ENCODE measurements at regions not wholly inside any gene's neighbourhood (a gene's known extent, or its start where the extent isn't known, plus 50 kb on each side); places are given as distances from the start of the nearest gene placed in this dataset.
"Not testable (repeated sequence)": the region's sequence is repeated elsewhere in the genome, so short reads cannot be mapped to it uniquely, and the experiment has no call there.

DNA sequence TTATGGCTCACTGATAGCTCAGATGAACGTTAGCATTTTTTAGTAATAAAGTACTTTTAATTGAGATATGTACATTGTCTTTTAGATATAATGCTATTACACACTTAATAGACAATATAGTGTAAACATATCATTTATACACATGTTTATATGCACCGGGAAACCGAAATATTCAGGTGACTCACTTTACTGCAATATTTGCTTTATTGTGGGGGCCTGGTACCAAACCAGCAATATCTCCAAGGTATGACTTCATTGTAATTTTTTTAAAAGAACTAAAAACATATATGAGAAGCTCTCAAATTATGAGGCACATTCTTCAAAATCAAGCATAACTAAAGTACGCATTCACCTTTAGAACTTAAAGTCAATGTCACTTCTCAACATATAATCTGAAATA, 231.2 kb upstream of the SLC7A11 start:
- TF ChIP-seq, protein P1, sequence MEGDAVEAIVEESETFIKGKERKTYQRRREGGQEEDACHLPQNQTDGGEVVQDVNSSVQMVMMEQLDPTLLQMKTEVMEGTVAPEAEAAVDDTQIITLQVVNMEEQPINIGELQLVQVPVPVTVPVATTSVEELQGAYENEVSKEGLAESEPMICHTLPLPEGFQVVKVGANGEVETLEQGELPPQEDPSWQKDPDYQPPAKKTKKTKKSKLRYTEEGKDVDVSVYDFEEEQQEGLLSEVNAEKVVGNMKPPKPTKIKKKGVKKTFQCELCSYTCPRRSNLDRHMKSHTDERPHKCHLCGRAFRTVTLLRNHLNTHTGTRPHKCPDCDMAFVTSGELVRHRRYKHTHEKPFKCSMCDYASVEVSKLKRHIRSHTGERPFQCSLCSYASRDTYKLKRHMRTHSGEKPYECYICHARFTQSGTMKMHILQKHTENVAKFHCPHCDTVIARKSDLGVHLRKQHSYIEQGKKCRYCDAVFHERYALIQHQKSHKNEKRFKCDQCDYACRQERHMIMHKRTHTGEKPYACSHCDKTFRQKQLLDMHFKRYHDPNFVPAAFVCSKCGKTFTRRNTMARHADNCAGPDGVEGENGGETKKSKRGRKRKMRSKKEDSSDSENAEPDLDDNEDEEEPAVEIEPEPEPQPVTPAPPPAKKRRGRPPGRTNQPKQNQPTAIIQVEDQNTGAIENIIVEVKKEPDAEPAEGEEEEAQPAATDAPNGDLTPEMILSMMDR (IDR thresholded peaks at IDR 0.05; ENCODE audit: partially characterized antibody, unreplicated experiment) = no peak
- no peak overlapping the region for H3K4me3 Mint-ChIP-seq (ENCODE audit: unreplicated experiment)
- no peak for DNase-seq
- H3K9me3 Mint-ChIP-seq (ENCODE audit: unreplicated experiment) = peaks cover 5% of the 10 kb centered on the region
- no peaks in the 10 kb centered on the region for H3K4me1 Mint-ChIP-seq (ENCODE audit: low read depth, unreplicated experiment)
- no peaks in the 10 kb centered on the region for H3K36me3 Mint-ChIP-seq (ENCODE audit: unreplicated experiment)
- no peaks in the 10 kb centered on the region for H3K27me3 Mint-ChIP-seq (ENCODE audit: unreplicated experiment)
- no peak overlapping the region for H3K27ac Mint-ChIP-seq (ENCODE audit: unreplicated experiment)

DNA sequence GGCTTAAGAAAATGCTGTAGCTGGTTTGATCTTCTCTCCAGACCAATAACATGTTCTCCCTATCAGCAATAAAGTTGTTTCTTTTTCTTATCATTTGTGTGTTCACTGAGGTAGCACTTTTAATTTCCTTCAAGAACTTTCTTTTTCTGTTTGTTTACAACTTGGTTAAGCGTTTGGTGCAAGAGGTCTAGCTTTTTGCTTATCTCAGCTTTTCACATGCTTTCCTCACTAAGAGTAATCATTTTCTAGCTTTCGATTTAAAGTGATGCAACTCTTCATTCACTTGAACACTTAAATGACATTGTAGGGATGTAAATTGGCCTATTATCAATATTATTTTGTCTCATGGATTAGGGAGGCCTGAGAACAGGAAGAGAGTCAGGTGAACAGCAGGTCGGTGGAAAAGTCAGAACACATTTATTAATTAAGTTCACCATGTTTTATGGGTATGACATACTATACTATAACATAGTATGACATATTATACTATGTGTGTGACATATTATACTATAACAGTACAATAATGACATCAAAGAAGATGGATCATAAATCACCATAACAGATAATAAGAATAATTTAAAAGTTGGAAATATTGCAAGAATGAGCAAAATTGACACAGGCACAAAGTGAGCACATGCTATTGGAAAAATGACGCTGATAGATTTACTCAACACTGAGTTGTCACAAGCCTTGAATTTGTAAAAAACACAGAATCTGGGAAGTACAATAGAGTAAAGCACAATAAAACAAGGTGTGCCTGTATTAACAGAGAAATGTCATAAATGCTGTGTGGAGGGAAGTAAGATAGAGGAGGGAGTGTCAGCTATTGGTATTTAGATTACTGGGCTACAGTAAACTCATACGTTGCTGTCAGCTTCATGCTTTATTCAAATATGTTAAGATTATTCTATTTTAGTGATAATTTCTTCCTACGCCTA, 218.6 kb upstream of the SLC7A11 start:
- TF ChIP-seq, protein P1 (IDR thresholded peaks at IDR 0.05; ENCODE audit: partially characterized antibody, unreplicated experiment) = no peak

DNA sequence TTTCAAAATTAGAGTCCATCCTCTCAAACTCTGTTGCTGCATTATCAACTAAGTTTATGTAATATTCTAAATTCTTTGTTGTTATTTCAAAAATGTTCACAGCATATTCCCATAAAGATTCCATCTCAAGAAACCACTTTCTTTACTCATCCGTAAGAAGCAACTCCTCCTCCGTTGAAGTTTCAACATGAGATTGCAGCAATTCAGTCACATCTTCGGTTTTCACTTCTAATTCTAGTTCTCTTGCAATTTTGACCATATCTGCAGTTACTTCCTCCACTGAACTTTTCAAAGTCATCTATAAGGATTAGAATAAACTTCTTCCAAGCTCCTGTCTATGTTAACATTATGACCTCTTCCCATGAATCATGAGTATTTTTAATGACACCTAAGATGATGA, 216.6 kb upstream of the SLC7A11 start:
- Mint-ChIP-seq H3K4me1 (ENCODE audit: low read depth, unreplicated experiment) (no peaks in the 10 kb centered on the region), H3K36me3 (ENCODE audit: unreplicated experiment) (no peaks in the 10 kb centered on the region), H3K27me3 (ENCODE audit: unreplicated experiment) (no peaks in the 10 kb centered on the region), H3K9me3 (ENCODE audit: unreplicated experiment) (no peaks in the 10 kb centered on the region), H3K4me3 (ENCODE audit: unreplicated experiment) (no peak overlapping the region), H3K27ac (ENCODE audit: unreplicated experiment) (no peak overlapping the region)
- TF ChIP-seq, protein P1 (IDR thresholded peaks at IDR 0.05; ENCODE audit: partially characterized antibody, unreplicated experiment) = no peak
- DNase-seq = no peak

More for the DNA sequence above, 218.6 kb upstream of the SLC7A11 start:
- no peaks in the 10 kb centered on the region for H3K9me3 Mint-ChIP-seq (ENCODE audit: unreplicated experiment)
- H3K4me3 Mint-ChIP-seq (ENCODE audit: unreplicated experiment) = no peak overlapping the region
- no peaks in the 10 kb centered on the region for H3K36me3 Mint-ChIP-seq (ENCODE audit: unreplicated experiment)
- DNase-seq = no peak
- no peak overlapping the region for H3K27ac Mint-ChIP-seq (ENCODE audit: unreplicated experiment)
- no peaks in the 10 kb centered on the region for H3K4me1 Mint-ChIP-seq (ENCODE audit: low read depth, unreplicated experiment)
- H3K27me3 Mint-ChIP-seq (ENCODE audit: unreplicated experiment) = no peaks in the 10 kb centered on the region

DNA sequence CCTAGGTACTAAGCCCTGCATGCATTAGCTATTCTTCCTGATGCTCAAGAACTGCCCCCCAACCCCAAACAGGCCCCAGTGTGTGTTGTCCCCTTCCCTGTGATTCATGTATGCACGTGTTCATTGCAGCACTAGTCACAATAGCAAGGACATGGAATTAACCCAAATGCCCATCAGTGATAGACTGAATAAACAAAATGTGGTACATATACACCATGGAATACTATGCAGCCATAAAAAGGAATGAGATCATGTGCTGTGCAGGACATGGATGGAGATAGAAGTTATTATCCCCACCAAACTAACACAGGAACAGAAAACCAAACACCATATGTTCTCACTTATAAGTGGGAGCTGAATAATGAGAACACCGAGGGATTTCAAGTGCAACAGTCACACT, 214.2 kb upstream of the SLC7A11 start:
- not testable (repeated sequence) for H3K9me3 Mint-ChIP-seq (ENCODE audit: unreplicated experiment); H3K36me3 Mint-ChIP-seq (ENCODE audit: unreplicated experiment); DNase-seq; H3K27me3 Mint-ChIP-seq (ENCODE audit: unreplicated experiment); H3K4me1 Mint-ChIP-seq (ENCODE audit: low read depth, unreplicated experiment); H3K4me3 Mint-ChIP-seq (ENCODE audit: unreplicated experiment); H3K27ac Mint-ChIP-seq (ENCODE audit: unreplicated experiment)

DNA sequence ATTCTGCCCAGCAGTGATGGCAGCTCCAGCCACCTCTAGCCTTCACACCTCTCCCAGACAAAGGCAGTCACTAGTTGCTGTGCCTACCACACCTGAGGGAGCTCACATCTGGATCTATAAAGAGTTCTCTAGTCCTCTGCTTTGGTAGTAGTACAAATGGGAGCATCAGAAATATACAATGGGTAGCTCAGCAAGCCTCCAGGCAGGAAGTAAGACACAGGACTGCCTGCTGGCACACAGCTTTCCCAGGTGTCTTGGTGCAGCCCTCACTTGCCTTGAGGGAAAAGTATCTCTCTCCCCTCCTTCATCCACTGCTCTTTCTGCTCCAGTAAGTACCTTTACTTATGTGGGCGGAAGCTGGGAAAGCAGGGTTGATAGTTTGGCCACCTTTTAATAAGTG, 212.9 kb upstream of the SLC7A11 start:
- no peaks in the 10 kb centered on the region for H3K4me1 Mint-ChIP-seq (ENCODE audit: low read depth, unreplicated experiment)
- H3K27ac Mint-ChIP-seq (ENCODE audit: unreplicated experiment) = no peak overlapping the region

More for the DNA sequence above, 212.9 kb upstream of the SLC7A11 start:
- H3K4me3 Mint-ChIP-seq (ENCODE audit: unreplicated experiment) = no peak overlapping the region
- H3K27me3 Mint-ChIP-seq (ENCODE audit: unreplicated experiment) = no peaks in the 10 kb centered on the region
- DNase-seq = no peak
- no peaks in the 10 kb centered on the region for H3K9me3 Mint-ChIP-seq (ENCODE audit: unreplicated experiment)
- TF ChIP-seq, protein P1 (IDR thresholded peaks at IDR 0.05; ENCODE audit: partially characterized antibody, unreplicated experiment) = no peak
- H3K36me3 Mint-ChIP-seq (ENCODE audit: unreplicated experiment) = no peaks in the 10 kb centered on the region
